Ascending aorta (tissue), 2 donors: ENCODE measurements at regions not wholly inside any gene's neighbourhood (a gene's known extent, or its start where the extent isn't known, plus 50 kb on each side); places are given as distances from the start of the nearest gene placed in this dataset.

ENCODE experiments used
- DNase-seq, 2 donors: peaks; one replicate each; pipeline ENCODE4 v3.0.0-alpha.2; 2019; ENCODE audit warnings: low spot score in 2 of 2
- H3K27ac ChIP-seq, 2 donors: fragments of 200-600 bp; sonication (generic); one replicate each; pipeline ENCODE4 v1.5.1; 2016 to 2017; ENCODE audit warnings: mild to moderate bottlenecking in 1 of 2
- H3K27me3 ChIP-seq: fragments of 200-600 bp; sonication (generic); one replicate; pipeline ENCODE4 v1.5.1; 2017
- H3K36me3 ChIP-seq, 2 donors: fragments of 200-600 bp; sonication (generic); one replicate each; pipeline ENCODE4 v1.5.1; 2016
- H3K4me1 ChIP-seq, 2 donors: fragments of 200-600 bp; sonication (generic); one replicate each; pipeline ENCODE4 v1.5.1; 2016 to 2017; ENCODE audit warnings: mild to moderate bottlenecking in 1 of 2
- H3K4me3 ChIP-seq, 2 donors: fragments of 200-600 bp; sonication (generic); one replicate each; pipeline ENCODE4 v1.5.1; 2016 to 2017; ENCODE audit warnings: mild to moderate bottlenecking in 1 of 2
- H3K9me3 ChIP-seq, 2 donors: fragments of 200-600 bp; sonication (generic); one replicate each; pipeline ENCODE4 v1.5.1; 2016
- intact Hi-C: fragments of 100-400 bp; cut with DNase I; formaldehyde crosslinking; loops from one replicate; pipeline ENCODE4 v1.15.1; 2023
- TF ChIP-seq, protein P1 (sequence below), 3 experiments: fragments of 200-600 bp in 2 of 3; fragments of 450-650 bp in 1 of 3; sonication (generic) in 2 of 3; IDR thresholded peaks; one replicate each; pipeline ENCODE4 v1.5.1; 2016 to 2019; ENCODE audit warnings: antibody characterized with exemption in 3 of 3, mild to moderate bottlenecking in 1 of 3, moderate library complexity in 1 of 3

DNA sequence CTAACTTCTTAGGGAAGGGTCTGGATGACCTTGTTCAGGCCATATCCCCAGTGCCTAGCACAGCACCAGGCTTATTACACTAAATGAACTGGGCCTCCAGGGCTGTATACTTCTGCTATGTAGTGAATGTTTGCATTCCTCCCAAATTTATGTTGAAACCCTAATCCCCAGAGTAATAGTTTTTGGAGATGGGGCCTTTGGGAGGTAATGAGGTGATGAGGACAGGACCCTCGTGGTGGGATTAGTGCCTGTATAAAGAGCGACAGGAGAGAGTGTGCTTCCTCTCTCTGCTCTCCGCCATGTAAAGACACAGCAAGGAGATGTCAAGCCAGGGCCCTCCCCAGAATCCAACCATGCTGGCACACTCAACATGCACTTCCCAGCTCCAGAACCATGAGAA, 148.3 kb downstream of the SEC61B start:
- no peaks in the 10 kb centered on the region for H3K9me3 ChIP-seq
- no peaks in the 10 kb centered on the region for H3K36me3 ChIP-seq
- DNase-seq = no peak
- TF ChIP-seq, protein P1, sequence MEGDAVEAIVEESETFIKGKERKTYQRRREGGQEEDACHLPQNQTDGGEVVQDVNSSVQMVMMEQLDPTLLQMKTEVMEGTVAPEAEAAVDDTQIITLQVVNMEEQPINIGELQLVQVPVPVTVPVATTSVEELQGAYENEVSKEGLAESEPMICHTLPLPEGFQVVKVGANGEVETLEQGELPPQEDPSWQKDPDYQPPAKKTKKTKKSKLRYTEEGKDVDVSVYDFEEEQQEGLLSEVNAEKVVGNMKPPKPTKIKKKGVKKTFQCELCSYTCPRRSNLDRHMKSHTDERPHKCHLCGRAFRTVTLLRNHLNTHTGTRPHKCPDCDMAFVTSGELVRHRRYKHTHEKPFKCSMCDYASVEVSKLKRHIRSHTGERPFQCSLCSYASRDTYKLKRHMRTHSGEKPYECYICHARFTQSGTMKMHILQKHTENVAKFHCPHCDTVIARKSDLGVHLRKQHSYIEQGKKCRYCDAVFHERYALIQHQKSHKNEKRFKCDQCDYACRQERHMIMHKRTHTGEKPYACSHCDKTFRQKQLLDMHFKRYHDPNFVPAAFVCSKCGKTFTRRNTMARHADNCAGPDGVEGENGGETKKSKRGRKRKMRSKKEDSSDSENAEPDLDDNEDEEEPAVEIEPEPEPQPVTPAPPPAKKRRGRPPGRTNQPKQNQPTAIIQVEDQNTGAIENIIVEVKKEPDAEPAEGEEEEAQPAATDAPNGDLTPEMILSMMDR (IDR thresholded peaks at IDR 0.05) = no peak
- H3K27me3 ChIP-seq = no peaks in the 10 kb centered on the region
- H3K4me1 ChIP-seq = peaks cover 0 to 8% of the 10 kb centered on the region in 2 donors
- intact Hi-C loops = loop anchor here (10.0 kb wide), 1 partner anchor 396 kb away; no protein-coding TSS in a partner anchor
- no peak overlapping the region for H3K4me3 ChIP-seq
- H3K27ac ChIP-seq = no peak overlapping the region

DNA sequence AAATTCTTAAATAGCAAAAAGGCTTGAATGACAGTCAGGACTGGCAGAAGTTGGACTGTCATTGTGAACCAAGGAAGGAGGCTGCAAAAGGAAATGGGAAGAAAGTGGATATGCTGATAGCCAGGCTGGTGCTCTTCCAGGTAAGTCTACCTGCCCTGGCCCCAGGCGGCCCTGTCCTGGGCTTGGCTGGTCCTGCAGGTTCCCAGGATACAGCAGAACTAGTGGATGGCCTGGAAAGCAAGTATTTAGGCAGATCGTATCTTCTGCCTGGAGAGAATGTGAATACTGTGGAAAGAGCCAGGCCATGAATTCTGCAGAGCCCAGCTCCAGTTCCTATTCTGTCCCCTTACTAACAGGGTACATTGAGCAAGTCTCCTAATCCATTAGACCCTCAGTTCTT, 149.3 kb downstream of the SEC61B start:
- TF ChIP-seq, protein P1 (IDR thresholded peaks at IDR 0.05) = no peak
- Histone ChIP-seq H3K4me3 (no peak overlapping the region), H3K9me3 (no peaks in the 10 kb centered on the region), H3K4me1 (peaks cover 0 to 8% of the 10 kb centered on the region in 2 donors), H3K27ac (no peak overlapping the region), H3K27me3 (no peaks in the 10 kb centered on the region), H3K36me3 (no peaks in the 10 kb centered on the region)
- intact Hi-C loops = loop anchor here (10.0 kb wide), 1 partner anchor 397 kb away; no protein-coding TSS in a partner anchor
- no peak for DNase-seq

DNA sequence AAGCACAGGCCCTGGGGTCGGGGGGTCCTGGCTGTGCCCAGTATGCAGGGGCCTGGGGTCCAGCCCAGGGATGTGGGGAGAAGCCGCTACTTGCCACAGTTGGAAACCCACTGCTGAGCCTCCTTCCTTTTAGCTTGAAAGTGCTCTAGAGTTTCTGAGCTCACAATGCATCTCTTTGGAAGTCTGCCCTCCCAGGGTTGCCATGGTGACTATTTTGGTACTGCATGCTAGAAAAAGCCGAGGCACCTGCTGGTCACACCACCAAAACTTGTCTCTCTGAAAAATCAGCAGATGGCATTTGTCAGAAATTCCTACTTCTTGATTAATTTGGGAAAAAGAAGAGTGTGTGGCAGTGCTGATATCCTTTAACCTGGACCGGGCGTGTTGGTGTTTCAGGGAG, 151.8 kb downstream of the SEC61B start:
- intact Hi-C loops = loop anchor here (10.0 kb wide), 1 partner anchor 399 kb away; no protein-coding TSS in a partner anchor
- TF ChIP-seq, protein P1 (IDR thresholded peaks at IDR 0.05) = no peak
- Histone ChIP-seq H3K9me3 (no peaks in the 10 kb centered on the region), H3K4me1 (no peaks in the 10 kb centered on the region), H3K36me3 (no peaks in the 10 kb centered on the region), H3K27me3 (no peaks in the 10 kb centered on the region), H3K27ac (no peak overlapping the region), H3K4me3 (no peak overlapping the region)
- DNase-seq = no peak

DNA sequence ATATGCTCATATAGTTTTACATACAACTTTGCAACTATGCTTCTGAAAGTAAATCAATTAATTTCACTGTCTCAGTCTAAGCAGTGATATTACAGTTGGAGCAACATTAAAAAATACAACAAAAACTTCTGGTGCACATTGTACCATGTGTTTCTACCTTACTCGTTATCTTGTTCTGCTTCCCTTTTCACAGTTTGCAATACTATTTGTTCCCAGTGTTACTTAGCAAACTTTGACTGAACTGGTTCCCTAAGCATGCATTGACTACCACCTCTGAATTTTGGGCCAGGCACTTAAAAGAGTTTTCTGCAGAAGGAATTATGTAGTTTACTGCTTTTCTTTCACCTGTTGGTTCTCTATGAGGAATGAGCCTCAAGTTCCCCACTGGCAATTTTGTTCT, 152.7 kb downstream of the SEC61B start:
- no peak for DNase-seq
- Histone ChIP-seq H3K4me1 (no peaks in the 10 kb centered on the region), H3K9me3 (no peaks in the 10 kb centered on the region), H3K36me3 (no peaks in the 10 kb centered on the region), H3K27ac (no peak overlapping the region), H3K4me3 (no peak overlapping the region), H3K27me3 (no peaks in the 10 kb centered on the region)
- intact Hi-C loops = loop anchor here (10.0 kb wide), 1 partner anchor 400 kb away; no protein-coding TSS in a partner anchor
- TF ChIP-seq, protein P1 (IDR thresholded peaks at IDR 0.05) = no peak

DNA sequence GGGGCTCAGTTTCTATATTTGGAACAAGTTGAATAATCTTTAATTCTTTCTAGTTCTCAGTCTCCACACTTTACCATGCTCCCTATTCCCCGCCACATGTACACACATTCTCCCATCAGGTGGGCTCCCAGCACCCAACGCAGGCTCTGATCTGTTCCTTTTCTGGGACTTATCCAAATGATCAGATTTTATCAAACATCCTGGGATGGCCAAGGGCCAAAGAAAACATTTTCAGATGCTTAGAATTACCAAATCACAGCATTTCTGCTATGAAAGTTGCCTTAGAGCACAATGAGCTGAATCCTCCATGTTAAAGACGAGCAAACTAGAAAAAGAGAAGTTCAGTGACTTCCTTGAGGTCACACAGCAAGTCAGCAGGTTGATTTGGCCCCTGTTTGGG, 153.4 kb downstream of the SEC61B start:
- Histone ChIP-seq H3K36me3 (no peaks in the 10 kb centered on the region), H3K27ac (no peak overlapping the region), H3K4me1 (no peaks in the 10 kb centered on the region), H3K27me3 (no peaks in the 10 kb centered on the region), H3K4me3 (no peak overlapping the region), H3K9me3 (no peaks in the 10 kb centered on the region)
- TF ChIP-seq, protein P1 (IDR thresholded peaks at IDR 0.05) = no peak
- intact Hi-C loops = loop anchor here (10.0 kb wide), 1 partner anchor 401 kb away; no protein-coding TSS in a partner anchor
- no peak for DNase-seq
